PFSK-1 (cell line): ENCODE measurements at regions not wholly inside any gene's neighbourhood (a gene's known extent, or its start where the extent isn't known, plus 50 kb on each side); places are given as distances from the start of the nearest gene placed in this dataset.

Experiments used
- FOXP2 ChIP-seq: optimal IDR thresholded peaks from 2 replicates; pipeline ENCODE3; 2011; ENCODE audit warnings: borderline replicate concordance, control low read depth, inconsistent platforms; ENCODE audit not compliant: insufficient read depth; ENCODE audit errors: extremely low read length, extremely low read depth
- POLR2AphosphoS5 ChIP-seq: IDR thresholded peaks from 2 replicates; pipeline ENCODE4 v1.6.1; 2012; ENCODE audit warnings: low read depth, mild to moderate bottlenecking, control low read depth, low read length, moderate library complexity
- SIN3A ChIP-seq: IDR thresholded peaks from 2 replicates; pipeline ENCODE4 v1.6.1; 2012; ENCODE audit warnings: mild to moderate bottlenecking, low read length, moderate library complexity, borderline replicate concordance; ENCODE audit not compliant: insufficient read depth
- TAF1 ChIP-seq: IDR thresholded peaks from 2 replicates; pipeline ENCODE4 v1.6.1; 2012; ENCODE audit warnings: low read length, control low read depth, borderline replicate concordance; ENCODE audit not compliant: insufficient read depth
- TF ChIP-seq, protein P1 (sequence below), 2 experiments: IDR thresholded peaks; 2 replicates each; pipeline versions ENCODE4 v1.6.1 to v1.8.0; 2011 to 2012; ENCODE audit warnings: low read depth in 2 of 2, low read length in 2 of 2, control low read depth in 1 of 2, inconsistent platforms in 1 of 2, mild to moderate bottlenecking in 1 of 2, moderate library complexity in 1 of 2; ENCODE audit not compliant: insufficient read depth in 1 of 2

DNA sequence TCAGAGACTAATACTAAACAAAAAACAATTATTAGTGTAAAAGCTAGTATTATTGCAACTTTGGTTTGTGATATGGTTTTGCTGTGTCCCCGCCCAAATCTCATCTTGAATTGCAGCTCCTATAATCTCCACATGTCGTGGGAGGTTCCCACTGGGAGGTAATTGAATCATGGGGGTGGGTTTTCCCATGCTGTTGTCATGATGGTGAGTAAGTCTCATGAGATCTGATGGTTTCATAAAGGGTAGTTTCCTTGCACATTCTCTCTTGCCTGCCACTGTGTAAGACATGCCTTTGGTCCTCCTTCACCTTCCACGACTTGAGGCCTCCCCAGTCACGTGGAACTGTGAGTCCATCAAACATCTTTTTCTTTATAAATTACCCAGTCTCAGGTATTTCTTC, 325.9 kb upstream of the DAB2 start:
- no peak for TF ChIP-seq FOXP2
- no peak for TF ChIP-seq SIN3A
- TF ChIP-seq, protein P1, sequence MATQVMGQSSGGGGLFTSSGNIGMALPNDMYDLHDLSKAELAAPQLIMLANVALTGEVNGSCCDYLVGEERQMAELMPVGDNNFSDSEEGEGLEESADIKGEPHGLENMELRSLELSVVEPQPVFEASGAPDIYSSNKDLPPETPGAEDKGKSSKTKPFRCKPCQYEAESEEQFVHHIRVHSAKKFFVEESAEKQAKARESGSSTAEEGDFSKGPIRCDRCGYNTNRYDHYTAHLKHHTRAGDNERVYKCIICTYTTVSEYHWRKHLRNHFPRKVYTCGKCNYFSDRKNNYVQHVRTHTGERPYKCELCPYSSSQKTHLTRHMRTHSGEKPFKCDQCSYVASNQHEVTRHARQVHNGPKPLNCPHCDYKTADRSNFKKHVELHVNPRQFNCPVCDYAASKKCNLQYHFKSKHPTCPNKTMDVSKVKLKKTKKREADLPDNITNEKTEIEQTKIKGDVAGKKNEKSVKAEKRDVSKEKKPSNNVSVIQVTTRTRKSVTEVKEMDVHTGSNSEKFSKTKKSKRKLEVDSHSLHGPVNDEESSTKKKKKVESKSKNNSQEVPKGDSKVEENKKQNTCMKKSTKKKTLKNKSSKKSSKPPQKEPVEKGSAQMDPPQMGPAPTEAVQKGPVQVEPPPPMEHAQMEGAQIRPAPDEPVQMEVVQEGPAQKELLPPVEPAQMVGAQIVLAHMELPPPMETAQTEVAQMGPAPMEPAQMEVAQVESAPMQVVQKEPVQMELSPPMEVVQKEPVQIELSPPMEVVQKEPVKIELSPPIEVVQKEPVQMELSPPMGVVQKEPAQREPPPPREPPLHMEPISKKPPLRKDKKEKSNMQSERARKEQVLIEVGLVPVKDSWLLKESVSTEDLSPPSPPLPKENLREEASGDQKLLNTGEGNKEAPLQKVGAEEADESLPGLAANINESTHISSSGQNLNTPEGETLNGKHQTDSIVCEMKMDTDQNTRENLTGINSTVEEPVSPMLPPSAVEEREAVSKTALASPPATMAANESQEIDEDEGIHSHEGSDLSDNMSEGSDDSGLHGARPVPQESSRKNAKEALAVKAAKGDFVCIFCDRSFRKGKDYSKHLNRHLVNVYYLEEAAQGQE (IDR thresholded peaks at IDR 0.05; ENCODE audit: insufficient read depth in 1 of 2, low read depth in 2 of 2, low read length in 2 of 2), result no peak
- no peak for TF ChIP-seq TAF1
- TF ChIP-seq POLR2AphosphoS5, result no peak

DNA sequence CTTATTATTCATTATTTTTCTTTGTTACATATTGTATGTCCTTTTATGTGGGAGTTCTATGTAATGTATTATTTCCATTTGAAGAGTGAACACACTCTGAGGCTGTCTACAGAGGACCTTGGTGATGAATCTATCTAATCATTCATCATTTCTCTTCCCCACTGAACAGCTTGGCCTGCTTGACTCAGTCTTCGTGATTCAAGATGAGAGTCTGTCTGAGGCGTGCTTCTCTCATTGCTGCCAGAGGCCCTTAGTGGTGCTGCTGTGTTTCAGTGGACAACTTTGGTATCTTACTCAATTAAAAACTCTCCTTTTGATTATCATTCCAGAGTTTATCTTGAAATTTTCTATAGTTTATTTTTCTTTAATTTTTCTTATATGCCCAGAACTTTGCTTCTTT, 318.1 kb upstream of the DAB2 start:
- no peak for TF ChIP-seq SIN3A
- TF ChIP-seq, protein P1 (IDR thresholded peaks at IDR 0.05; ENCODE audit: insufficient read depth in 1 of 2, low read depth in 2 of 2, low read length in 2 of 2), result no peak
- no peak for TF ChIP-seq POLR2AphosphoS5
- no peak for TF ChIP-seq FOXP2
- TF ChIP-seq TAF1, result no peak

DNA sequence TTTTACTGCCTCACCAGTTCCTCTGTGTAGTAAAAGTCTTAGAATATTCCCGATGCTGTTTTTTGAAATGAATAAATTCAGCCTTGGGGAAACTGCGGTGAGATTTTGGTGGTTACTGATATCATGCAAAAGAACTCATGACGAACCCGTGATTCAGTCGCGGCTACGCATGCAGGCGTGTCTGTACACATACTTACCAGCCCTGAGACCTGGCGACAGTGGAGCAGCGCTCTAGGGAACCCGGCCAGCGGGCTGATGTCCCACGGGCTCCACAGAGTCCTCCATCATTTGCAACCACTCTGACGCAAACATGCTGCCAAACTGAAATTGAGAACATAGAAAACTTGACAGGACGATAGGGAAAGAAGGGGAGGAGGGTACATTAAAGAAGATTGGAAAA, 315.6 kb upstream of the DAB2 start:
- TF ChIP-seq SIN3A, result no peak
- TF ChIP-seq, protein P1 (IDR thresholded peaks at IDR 0.05; ENCODE audit: insufficient read depth in 1 of 2, low read depth in 2 of 2, low read length in 2 of 2), result no peak
- no peak for TF ChIP-seq POLR2AphosphoS5
- TF ChIP-seq TAF1, result no peak
- TF ChIP-seq FOXP2, result no peak

DNA sequence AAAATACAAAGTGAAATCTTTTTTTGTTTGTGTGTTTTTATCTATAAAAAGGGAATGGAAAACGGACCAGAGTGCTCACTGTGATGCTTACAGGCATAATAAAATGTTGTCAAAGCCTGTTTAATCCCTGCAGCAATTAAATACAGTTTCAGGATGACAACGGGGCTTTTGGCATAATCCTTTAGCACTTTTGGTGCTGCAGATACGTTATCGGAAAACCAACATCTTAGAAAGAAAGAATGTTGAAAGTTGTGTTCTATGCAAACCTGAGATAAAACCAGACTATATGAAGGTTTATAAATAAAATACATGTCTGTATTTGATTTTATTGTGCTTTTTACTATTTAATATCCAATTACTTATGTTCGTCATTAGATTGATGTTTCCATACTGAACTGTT, 307.4 kb upstream of the DAB2 start:
- TF ChIP-seq POLR2AphosphoS5, result no peak
- no peak for TF ChIP-seq TAF1
- no peak for TF ChIP-seq FOXP2
- TF ChIP-seq, protein P1 (IDR thresholded peaks at IDR 0.05; ENCODE audit: insufficient read depth in 1 of 2, low read depth in 2 of 2, low read length in 2 of 2), result no peak
- no peak for TF ChIP-seq SIN3A

DNA sequence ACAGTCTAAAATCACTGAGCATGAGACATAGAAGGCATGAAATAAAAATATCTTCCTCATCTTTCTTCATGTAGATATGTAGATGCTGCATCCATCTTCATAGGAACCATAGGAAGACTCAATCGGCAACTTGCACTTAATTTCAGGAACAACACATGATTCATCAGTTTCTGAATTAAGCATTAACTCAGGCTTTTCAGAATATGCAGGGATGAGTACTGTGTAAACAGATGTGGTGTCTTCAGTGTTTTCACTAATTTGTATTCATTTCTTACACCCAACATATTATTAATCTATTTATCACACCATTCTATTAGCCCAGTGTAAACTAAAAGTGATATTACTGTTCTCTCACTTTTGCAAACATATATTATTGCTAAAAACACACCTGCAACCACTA, 305.9 kb upstream of the DAB2 start:
- TF ChIP-seq FOXP2 (no peak), TAF1 (no peak), POLR2AphosphoS5 (no peak), SIN3A (no peak)
- TF ChIP-seq, protein P1 (IDR thresholded peaks at IDR 0.05; ENCODE audit: insufficient read depth in 1 of 2, low read depth in 2 of 2, low read length in 2 of 2), result no peak
